ENCODE measurements at regions not wholly inside any gene's neighbourhood (a gene's known extent, or its start where the extent isn't known, plus 50 kb on each side); places are given as distances from the start of the nearest gene placed in this dataset.

DNA sequence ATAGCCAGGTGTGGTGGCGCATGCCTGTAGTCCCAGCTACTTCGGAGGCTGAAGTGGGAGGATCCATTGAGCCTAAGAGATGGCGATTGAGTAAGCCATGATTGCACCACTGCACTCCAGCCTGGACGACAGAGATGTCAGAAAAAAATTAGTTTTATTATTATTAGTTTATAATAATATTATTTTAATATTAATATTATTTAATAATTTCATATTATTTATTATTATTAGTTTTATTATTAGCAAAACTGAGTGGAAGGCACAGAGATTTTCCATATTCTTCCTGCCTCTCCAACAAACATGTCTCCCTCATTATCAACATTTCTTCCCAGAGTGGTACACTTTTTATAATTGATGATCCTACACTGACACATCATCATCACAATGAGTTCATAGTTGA lies 278.2 kb downstream of the SOX11 start (continued):
- TF ChIP-seq, protein P1, sequence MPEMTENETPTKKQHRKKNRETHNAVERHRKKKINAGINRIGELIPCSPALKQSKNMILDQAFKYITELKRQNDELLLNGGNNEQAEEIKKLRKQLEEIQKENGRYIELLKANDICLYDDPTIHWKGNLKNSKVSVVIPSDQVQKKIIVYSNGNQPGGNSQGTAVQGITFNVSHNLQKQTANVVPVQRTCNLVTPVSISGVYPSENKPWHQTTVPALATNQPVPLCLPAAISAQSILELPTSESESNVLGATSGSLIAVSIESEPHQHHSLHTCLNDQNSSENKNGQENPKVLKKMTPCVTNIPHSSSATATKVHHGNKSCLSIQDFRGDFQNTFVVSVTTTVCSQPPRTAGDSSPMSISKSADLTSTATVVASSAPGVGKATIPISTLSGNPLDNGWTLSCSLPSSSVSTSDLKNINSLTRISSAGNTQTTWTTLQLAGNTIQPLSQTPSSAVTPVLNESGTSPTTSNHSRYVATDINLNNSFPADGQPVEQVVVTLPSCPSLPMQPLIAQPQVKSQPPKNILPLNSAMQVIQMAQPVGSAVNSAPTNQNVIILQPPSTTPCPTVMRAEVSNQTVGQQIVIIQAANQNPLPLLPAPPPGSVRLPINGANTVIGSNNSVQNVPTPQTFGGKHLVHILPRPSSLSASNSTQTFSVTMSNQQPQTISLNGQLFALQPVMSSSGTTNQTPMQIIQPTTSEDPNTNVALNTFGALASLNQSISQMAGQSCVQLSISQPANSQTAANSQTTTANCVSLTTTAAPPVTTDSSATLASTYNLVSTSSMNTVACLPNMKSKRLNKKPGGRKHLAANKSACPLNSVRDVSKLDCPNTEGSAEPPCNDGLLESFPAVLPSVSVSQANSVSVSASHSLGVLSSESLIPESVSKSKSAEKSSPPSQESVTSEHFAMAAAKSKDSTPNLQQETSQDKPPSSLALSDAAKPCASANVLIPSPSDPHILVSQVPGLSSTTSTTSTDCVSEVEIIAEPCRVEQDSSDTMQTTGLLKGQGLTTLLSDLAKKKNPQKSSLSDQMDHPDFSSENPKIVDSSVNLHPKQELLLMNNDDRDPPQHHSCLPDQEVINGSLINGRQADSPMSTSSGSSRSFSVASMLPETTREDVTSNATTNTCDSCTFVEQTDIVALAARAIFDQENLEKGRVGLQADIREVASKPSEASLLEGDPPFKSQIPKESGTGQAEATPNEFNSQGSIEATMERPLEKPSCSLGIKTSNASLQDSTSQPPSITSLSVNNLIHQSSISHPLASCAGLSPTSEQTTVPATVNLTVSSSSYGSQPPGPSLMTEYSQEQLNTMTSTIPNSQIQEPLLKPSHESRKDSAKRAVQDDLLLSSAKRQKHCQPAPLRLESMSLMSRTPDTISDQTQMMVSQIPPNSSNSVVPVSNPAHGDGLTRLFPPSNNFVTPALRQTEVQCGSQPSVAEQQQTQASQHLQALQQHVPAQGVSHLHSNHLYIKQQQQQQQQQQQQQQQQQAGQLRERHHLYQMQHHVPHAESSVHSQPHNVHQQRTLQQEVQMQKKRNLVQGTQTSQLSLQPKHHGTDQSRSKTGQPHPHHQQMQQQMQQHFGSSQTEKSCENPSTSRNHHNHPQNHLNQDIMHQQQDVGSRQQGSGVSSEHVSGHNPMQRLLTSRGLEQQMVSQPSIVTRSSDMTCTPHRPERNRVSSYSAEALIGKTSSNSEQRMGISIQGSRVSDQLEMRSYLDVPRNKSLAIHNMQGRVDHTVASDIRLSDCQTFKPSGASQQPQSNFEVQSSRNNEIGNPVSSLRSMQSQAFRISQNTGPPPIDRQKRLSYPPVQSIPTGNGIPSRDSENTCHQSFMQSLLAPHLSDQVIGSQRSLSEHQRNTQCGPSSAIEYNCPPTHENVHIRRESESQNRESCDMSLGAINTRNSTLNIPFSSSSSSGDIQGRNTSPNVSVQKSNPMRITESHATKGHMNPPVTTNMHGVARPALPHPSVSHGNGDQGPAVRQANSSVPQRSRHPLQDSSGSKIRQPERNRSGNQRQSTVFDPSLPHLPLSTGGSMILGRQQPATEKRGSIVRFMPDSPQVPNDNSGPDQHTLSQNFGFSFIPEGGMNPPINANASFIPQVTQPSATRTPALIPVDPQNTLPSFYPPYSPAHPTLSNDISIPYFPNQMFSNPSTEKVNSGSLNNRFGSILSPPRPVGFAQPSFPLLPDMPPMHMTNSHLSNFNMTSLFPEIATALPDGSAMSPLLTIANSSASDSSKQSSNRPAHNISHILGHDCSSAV (CRISPR knock-in tag; IDR thresholded peaks at IDR 0.05; ENCODE audit: borderline replicate concordance) = no peak
- no peak for TF ChIP-seq TMF1 (CRISPR knock-in tag; IDR thresholded peaks at IDR 0.05; ENCODE audit: low read depth)
- TF ChIP-seq, protein P2, sequence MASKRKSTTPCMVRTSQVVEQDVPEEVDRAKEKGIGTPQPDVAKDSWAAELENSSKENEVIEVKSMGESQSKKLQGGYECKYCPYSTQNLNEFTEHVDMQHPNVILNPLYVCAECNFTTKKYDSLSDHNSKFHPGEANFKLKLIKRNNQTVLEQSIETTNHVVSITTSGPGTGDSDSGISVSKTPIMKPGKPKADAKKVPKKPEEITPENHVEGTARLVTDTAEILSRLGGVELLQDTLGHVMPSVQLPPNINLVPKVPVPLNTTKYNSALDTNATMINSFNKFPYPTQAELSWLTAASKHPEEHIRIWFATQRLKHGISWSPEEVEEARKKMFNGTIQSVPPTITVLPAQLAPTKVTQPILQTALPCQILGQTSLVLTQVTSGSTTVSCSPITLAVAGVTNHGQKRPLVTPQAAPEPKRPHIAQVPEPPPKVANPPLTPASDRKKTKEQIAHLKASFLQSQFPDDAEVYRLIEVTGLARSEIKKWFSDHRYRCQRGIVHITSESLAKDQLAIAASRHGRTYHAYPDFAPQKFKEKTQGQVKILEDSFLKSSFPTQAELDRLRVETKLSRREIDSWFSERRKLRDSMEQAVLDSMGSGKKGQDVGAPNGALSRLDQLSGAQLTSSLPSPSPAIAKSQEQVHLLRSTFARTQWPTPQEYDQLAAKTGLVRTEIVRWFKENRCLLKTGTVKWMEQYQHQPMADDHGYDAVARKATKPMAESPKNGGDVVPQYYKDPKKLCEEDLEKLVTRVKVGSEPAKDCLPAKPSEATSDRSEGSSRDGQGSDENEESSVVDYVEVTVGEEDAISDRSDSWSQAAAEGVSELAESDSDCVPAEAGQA (IDR thresholded peaks at IDR 0.05; ENCODE audit: low read depth) = no peak
- TF ChIP-seq, protein P2 (CRISPR knock-in tag; IDR thresholded peaks at IDR 0.05; ENCODE audit: borderline replicate concordance) = no peak
- TF ChIP-seq RBM39 (IDR thresholded peaks at IDR 0.05; ENCODE audit: low read depth, low read length, poor library complexity, severe bottlenecking) = no peak
- TF ChIP-seq JUND (CRISPR knock-in tag; IDR thresholded peaks at IDR 0.05) = no peak
- TF ChIP-seq ZSCAN12 (CRISPR knock-in tag; IDR thresholded peaks at IDR 0.05) = no peak
- no peak for TF ChIP-seq ZNF275 (CRISPR knock-in tag; IDR thresholded peaks at IDR 0.05; ENCODE audit: borderline replicate concordance)

Measured in HepG2 (cell line).